HEK293 (cell line): ENCODE measurements at regions not wholly inside any gene's neighbourhood (a gene's known extent, or its start where the extent isn't known, plus 50 kb on each side); places are given as distances from the start of the nearest gene placed in this dataset.
A peak's percentile ranks its signal among the peaks of the same experiment; 100 is the strongest.
"Not testable (repeated sequence)": the region's sequence is repeated elsewhere in the genome, so short reads cannot be mapped to it uniquely, and the experiment has no call there.

Experiments used
- CTCF ChIA-PET: fragments of 350-600 bp; formaldehyde crosslinking; extraction: SDS; loops from one replicate; lab custom pipeline; 2021; ENCODE audit warnings: antibody characterized with exemption; lab: Yijun Ruan, JAX
- POLR2A ChIA-PET: fragments of 300-600 bp; formaldehyde crosslinking; extraction: SDS; loops from one replicate; lab custom pipeline; 2020; ENCODE audit warnings: antibody characterized with exemption, inconsistent platforms; lab: Yijun Ruan, JAX
- H3K27ac ChIP-seq: fragments of 200-500 bp; sonication (Bioruptor generic); 2 replicates; pipeline ENCODE4 v1.5.1; 2014; ENCODE audit warnings: low read depth, low read length, control low read depth, inconsistent platforms; ENCODE audit errors: extremely low read depth
- H3K36me3 ChIP-seq, 2 experiments: fragments of 200-500 bp in 1 of 2; sonication (Bioruptor generic) in 1 of 2; 1 replicate in 1 of 2; 2 replicates in 1 of 2; pipeline ENCODE4 v1.5.1; 2014 to 2017; ENCODE audit warnings: inconsistent platforms in 2 of 2, low read length in 2 of 2; ENCODE audit not compliant: control insufficient read depth in 2 of 2, insufficient read depth in 1 of 2
- H3K4me1 ChIP-seq: fragments of 200-500 bp; sonication (Bioruptor generic); 2 replicates; pipeline ENCODE4 v1.5.1; 2014; ENCODE audit warnings: mild to moderate bottlenecking, low read length, inconsistent platforms; ENCODE audit not compliant: control insufficient read depth, insufficient read depth
- H3K4me3 ChIP-seq: 2 replicates; pipeline ENCODE4 v1.5.1; 2011; ENCODE audit warnings: low read depth, mild to moderate bottlenecking, control low read depth, low read length, moderate library complexity
- H3K9me3 ChIP-seq: fragments of 200-500 bp; sonication (Bioruptor generic); 2 replicates; pipeline ENCODE4 v1.5.1; 2014; ENCODE audit warnings: low read depth, low read length, inconsistent platforms; ENCODE audit not compliant: control insufficient read depth, insufficient read depth
- KLF10 ChIP-seq: fragments of 450-650 bp; IDR thresholded peaks from 2 replicates; pipeline ENCODE4 v1.5.1; 2018; ENCODE audit warnings: missing biosample characterization, mild to moderate bottlenecking, missing genetic modification characterization
- REPIN1 ChIP-seq: fragments of 450-650 bp; formaldehyde crosslinking; IDR thresholded peaks from 2 replicates; pipeline ENCODE4 v1.5.1; 2017; ENCODE audit warnings: missing biosample characterization, missing genetic modification characterization, low read depth
- SCRT2 ChIP-seq: fragments of 450-650 bp; formaldehyde crosslinking; IDR thresholded peaks from 2 replicates; pipeline ENCODE4 v1.5.1; 2016; ENCODE audit warnings: missing biosample characterization, missing genetic modification characterization
- SP7 ChIP-seq: fragments of 450-650 bp; formaldehyde crosslinking; IDR thresholded peaks from 2 replicates; pipeline ENCODE4 v1.5.1; 2016; ENCODE audit warnings: missing biosample characterization, missing genetic modification characterization
- ZBTB17 ChIP-seq: fragments of 450-650 bp; formaldehyde crosslinking; IDR thresholded peaks from 2 replicates; pipeline ENCODE4 v1.5.1; 2016; ENCODE audit warnings: missing biosample characterization, missing genetic modification characterization
- ZBTB48 ChIP-seq: fragments of 450-650 bp; formaldehyde crosslinking; IDR thresholded peaks from 2 replicates; pipeline ENCODE4 v1.5.1; 2016; ENCODE audit warnings: missing biosample characterization, missing genetic modification characterization
- ZIC2 ChIP-seq: fragments of 450-650 bp; formaldehyde crosslinking; IDR thresholded peaks from 2 replicates; pipeline ENCODE4 v1.5.1; 2016; ENCODE audit warnings: missing biosample characterization, missing genetic modification characterization
- ZNF114 ChIP-seq: fragments of 450-650 bp; formaldehyde crosslinking; IDR thresholded peaks from 2 replicates; pipeline ENCODE4 v1.5.0; 2017; ENCODE audit warnings: missing biosample characterization, missing genetic modification characterization
- ZNF138 ChIP-seq: fragments of 450-650 bp; formaldehyde crosslinking; IDR thresholded peaks from 2 replicates; pipeline ENCODE4 v1.5.1; 2016; ENCODE audit warnings: missing biosample characterization, missing genetic modification characterization, borderline replicate concordance
- ZNF19 ChIP-seq: fragments of 450-650 bp; formaldehyde crosslinking; IDR thresholded peaks from 2 replicates; pipeline ENCODE4; 2016; ENCODE audit warnings: missing biosample characterization, missing genetic modification characterization, low read depth
- ZNF24 ChIP-seq: fragments of 450-650 bp; formaldehyde crosslinking; IDR thresholded peaks from 2 replicates; pipeline ENCODE4 v1.5.1; 2016; ENCODE audit warnings: missing biosample characterization, missing genetic modification characterization
- ZNF248 ChIP-seq: fragments of 450-650 bp; formaldehyde crosslinking; IDR thresholded peaks from 2 replicates; pipeline ENCODE4 v1.5.1; 2017; ENCODE audit warnings: missing biosample characterization, missing genetic modification characterization
- ZNF366 ChIP-seq: fragments of 450-650 bp; formaldehyde crosslinking; conservative IDR thresholded peaks from 2 replicates; pipeline ENCODE4 v1.5.1; 2016; ENCODE audit warnings: missing biosample characterization, missing genetic modification characterization
- ZNF391 ChIP-seq: fragments of 450-650 bp; formaldehyde crosslinking; IDR thresholded peaks from 2 replicates; pipeline ENCODE4 v1.5.1; 2016; ENCODE audit warnings: low read depth, missing biosample characterization, missing genetic modification characterization, borderline replicate concordance
- ZNF48 ChIP-seq: fragments of 450-650 bp; formaldehyde crosslinking; IDR thresholded peaks from 2 replicates; pipeline ENCODE4 v1.5.1; 2016; ENCODE audit warnings: missing biosample characterization, missing genetic modification characterization
- ZNF548 ChIP-seq: fragments of 450-650 bp; formaldehyde crosslinking; IDR thresholded peaks from 2 replicates; pipeline ENCODE4 v1.5.1; 2016; ENCODE audit warnings: missing biosample characterization, missing genetic modification characterization
- ZNF558 ChIP-seq: fragments of 450-650 bp; formaldehyde crosslinking; IDR thresholded peaks from 2 replicates; pipeline ENCODE4 v1.5.1; 2016; ENCODE audit warnings: missing biosample characterization, missing genetic modification characterization
- ZNF561 ChIP-seq: fragments of 450-650 bp; IDR thresholded peaks from 2 replicates; pipeline ENCODE4 v1.5.1; 2018; ENCODE audit warnings: missing biosample characterization, missing genetic modification characterization, borderline replicate concordance
- ZNF621 ChIP-seq: fragments of 450-650 bp; formaldehyde crosslinking; IDR thresholded peaks from 2 replicates; pipeline ENCODE4 v1.5.1; 2017; ENCODE audit warnings: missing biosample characterization, missing genetic modification characterization
- ZNF654 ChIP-seq: fragments of 450-650 bp; formaldehyde crosslinking; IDR thresholded peaks from 2 replicates; pipeline ENCODE4 v1.5.1; 2016; ENCODE audit warnings: low read depth, missing biosample characterization, missing genetic modification characterization
- ZNF777 ChIP-seq: fragments of 450-650 bp; formaldehyde crosslinking; IDR thresholded peaks from 2 replicates; pipeline ENCODE4 v1.5.1; 2017; ENCODE audit warnings: missing biosample characterization, missing genetic modification characterization, borderline replicate concordance
- TF ChIP-seq, protein P1 (sequence below): fragments of 450-650 bp; formaldehyde crosslinking; IDR thresholded peaks from 2 replicates; pipeline ENCODE4 v1.5.1; 2016; ENCODE audit warnings: missing biosample characterization, missing genetic modification characterization
- TF ChIP-seq, protein P2 (sequence below): fragments of 450-650 bp; formaldehyde crosslinking; IDR thresholded peaks from 2 replicates; pipeline ENCODE4 v1.5.1; 2016; ENCODE audit warnings: missing biosample characterization, missing genetic modification characterization
- TF ChIP-seq, protein P3 (sequence below): fragments of 450-650 bp; formaldehyde crosslinking; IDR thresholded peaks from 2 replicates; pipeline ENCODE4 v1.5.1; 2016; ENCODE audit warnings: missing biosample characterization, missing genetic modification characterization

DNA sequence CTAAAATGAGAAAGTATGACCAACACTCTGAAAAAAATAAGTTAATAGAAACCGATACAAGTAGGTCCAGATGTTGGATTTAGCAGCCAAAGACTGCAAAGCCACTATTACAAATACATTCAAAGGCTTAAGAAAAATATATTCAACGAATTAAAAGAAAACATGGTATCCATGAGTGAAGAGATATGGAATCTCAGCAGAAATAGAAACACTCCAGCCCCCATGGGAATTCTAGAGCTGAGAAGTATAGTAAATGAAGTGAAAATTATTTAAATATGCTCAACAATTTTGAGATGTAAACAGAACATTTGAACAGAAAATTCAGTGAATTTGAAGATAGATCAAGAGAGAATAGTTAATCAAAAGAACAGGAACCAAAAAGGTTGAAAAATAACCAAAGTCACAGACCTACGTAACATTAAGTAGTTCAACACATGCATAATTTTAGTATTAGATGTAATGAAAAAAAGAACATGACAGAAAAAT, 72.0 kb upstream of the WIPF3 start:
- ChIA-PET POLR2A (no interaction called here), CTCF (no interaction called here)
- H3K4me3 ChIP-seq: no peak overlapping the region
- TF ChIP-seq ZNF391 (tag by site-specific recombination) (no peak), ZNF248 (tag by site-specific recombination) (no peak), ZNF19 (tag by site-specific recombination) (no peak), REPIN1 (tag by site-specific recombination) (no peak)
- TF ChIP-seq, all 188 proteins: peak for 0
- no peaks in the 10 kb centered on the region for H3K4me1 ChIP-seq
- H3K27ac ChIP-seq: no peak overlapping the region
- H3K9me3 ChIP-seq: no peaks in the 10 kb centered on the region
- H3K36me3 ChIP-seq: no peaks in the 10 kb centered on the region

DNA sequence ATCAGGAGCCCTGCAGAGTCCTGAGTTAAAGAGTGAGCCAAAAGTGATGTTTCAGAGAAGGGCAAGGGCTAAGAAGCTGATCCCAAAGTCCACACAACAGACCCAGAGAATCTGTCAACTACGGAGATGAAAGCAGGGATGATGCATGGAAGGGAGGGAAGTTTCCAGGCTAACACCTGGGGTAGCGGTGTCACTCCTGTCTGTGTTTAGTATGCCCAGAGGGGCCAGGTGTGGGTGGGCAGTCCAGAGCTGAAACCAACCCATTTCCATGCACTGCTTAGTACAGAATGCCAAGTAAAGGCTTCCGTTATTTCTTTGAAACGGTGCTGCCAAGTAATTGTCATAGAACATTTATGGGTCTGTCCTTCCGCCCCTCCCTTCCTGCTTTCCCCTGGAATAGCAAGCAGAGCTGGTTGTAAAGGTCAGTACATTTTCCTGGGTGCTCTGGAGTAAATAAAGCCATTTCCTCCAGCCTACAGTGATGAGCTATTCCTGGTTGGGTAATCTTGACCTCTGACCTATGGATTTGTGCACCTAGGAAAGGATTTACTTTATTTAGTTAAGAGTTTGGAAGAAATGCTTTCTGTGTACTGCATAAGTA, 58.6 kb upstream of the WIPF3 start:
- H3K4me3 ChIP-seq, H3K4me1 ChIP-seq, H3K36me3 ChIP-seq, POLR2A ChIA-PET, H3K27ac ChIP-seq, H3K9me3 ChIP-seq: not testable (repeated sequence)
- CTCF ChIA-PET: interaction anchor here (0.6 to 2.5 kb wide), 26 partner anchors 10 to 816 kb away, joined by 3 to 29 read pairs (median 3); no protein-coding TSS in a partner anchor
- TF ChIP-seq ZBTB17: peak; percentile 24; the same call in 1 of the 2 replicates

DNA sequence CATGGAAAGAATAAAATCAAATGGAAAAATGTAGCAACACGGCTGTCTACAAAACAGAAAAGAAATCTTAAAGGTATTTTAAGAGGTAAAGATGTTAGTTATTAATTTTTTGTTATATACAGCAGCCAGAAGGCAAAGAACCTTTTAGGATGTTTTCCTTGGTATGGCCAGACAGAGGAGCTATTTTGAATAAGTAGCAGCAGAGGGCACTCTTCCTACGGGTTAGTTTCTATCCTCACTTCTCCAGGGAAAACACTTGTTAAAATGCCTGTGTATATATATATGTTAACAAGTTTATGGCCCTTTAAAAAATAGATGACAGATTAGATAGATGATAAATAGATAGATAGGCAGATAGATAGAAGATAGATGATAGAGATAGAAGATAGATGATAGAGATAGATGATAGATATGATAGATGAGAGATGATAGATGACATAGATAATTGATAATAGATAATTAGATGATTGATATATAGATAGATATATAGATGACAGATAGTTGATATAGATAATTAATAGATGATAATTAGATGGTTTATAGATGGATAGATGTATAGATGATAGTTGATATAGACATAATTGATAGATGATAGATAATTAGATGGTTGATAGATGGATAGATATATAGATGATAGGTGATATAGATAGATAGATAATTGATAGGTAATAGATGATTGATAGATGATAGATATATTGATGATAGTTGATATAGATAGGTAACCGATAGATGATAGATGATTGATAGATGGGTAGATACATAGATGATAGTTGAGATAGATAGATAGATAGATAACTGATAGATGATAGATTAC, 57.8 kb upstream of the WIPF3 start:
- no peaks in the 10 kb centered on the region for H3K4me1 ChIP-seq
- H3K36me3 ChIP-seq: no peaks in the 10 kb centered on the region
- no peaks in the 10 kb centered on the region for H3K9me3 ChIP-seq
- CTCF ChIA-PET: interaction anchor here (0.6 to 2.5 kb wide), 23 partner anchors 10 to 816 kb away, joined by 3 to 29 read pairs (median 3); no protein-coding TSS in a partner anchor
- POLR2A ChIA-PET: no interaction called here
- no peak overlapping the region for H3K4me3 ChIP-seq
- no peak overlapping the region for H3K27ac ChIP-seq
- TF ChIP-seq ZNF777 (tag by site-specific recombination) (no peak), ZNF558 (tag by site-specific recombination) (no peak), SP7 (no peak), ZNF24 (tag by site-specific recombination) (no peak), ZNF366 (tag by site-specific recombination) (peak; percentile 38; the same call in 1 of the 2 replicates), ZNF561 (no peak), ZBTB17 (peak; percentile 71), ZNF654 (peak; percentile 63), ZNF138 (tag by site-specific recombination) (no peak), ZIC2 (no peak), ZNF621 (tag by site-specific recombination) (no peak), ZNF548 (tag by site-specific recombination) (no peak), SCRT2 (tag by site-specific recombination) (peak; percentile 39; the same call in 1 of the 2 replicates), ZNF114 (tag by site-specific recombination) (no peak), ZNF48 (tag by site-specific recombination) (no peak), KLF10 (tag by site-specific recombination) (no peak), ZBTB48 (tag by site-specific recombination) (no peak)
- TF ChIP-seq, protein P1, sequence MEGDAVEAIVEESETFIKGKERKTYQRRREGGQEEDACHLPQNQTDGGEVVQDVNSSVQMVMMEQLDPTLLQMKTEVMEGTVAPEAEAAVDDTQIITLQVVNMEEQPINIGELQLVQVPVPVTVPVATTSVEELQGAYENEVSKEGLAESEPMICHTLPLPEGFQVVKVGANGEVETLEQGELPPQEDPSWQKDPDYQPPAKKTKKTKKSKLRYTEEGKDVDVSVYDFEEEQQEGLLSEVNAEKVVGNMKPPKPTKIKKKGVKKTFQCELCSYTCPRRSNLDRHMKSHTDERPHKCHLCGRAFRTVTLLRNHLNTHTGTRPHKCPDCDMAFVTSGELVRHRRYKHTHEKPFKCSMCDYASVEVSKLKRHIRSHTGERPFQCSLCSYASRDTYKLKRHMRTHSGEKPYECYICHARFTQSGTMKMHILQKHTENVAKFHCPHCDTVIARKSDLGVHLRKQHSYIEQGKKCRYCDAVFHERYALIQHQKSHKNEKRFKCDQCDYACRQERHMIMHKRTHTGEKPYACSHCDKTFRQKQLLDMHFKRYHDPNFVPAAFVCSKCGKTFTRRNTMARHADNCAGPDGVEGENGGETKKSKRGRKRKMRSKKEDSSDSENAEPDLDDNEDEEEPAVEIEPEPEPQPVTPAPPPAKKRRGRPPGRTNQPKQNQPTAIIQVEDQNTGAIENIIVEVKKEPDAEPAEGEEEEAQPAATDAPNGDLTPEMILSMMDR (tag by site-specific recombination): 0 out of 2 replicates have a peak, but pooled peaks have one; percentile 8
- TF ChIP-seq, protein P2, sequence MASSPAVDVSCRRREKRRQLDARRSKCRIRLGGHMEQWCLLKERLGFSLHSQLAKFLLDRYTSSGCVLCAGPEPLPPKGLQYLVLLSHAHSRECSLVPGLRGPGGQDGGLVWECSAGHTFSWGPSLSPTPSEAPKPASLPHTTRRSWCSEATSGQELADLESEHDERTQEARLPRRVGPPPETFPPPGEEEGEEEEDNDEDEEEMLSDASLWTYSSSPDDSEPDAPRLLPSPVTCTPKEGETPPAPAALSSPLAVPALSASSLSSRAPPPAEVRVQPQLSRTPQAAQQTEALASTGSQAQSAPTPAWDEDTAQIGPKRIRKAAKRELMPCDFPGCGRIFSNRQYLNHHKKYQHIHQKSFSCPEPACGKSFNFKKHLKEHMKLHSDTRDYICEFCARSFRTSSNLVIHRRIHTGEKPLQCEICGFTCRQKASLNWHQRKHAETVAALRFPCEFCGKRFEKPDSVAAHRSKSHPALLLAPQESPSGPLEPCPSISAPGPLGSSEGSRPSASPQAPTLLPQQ: no peak
- TF ChIP-seq, protein P3, sequence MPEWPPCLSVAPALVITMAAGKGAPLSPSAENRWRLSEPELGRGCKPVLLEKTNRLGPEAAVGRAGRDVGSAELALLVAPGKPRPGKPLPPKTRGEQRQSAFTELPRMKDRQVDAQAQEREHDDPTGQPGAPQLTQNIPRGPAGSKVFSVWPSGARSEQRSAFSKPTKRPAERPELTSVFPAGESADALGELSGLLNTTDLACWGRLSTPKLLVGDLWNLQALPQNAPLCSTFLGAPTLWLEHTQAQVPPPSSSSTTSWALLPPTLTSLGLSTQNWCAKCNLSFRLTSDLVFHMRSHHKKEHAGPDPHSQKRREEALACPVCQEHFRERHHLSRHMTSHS: no peak
